ENCODE measurements at regions not wholly inside any gene's neighbourhood (a gene's known extent, or its start where the extent isn't known, plus 50 kb on each side); places are given as distances from the start of the nearest gene placed in this dataset.
A peak's percentile ranks its signal among the peaks of the same experiment; 100 is the strongest.

DNA sequence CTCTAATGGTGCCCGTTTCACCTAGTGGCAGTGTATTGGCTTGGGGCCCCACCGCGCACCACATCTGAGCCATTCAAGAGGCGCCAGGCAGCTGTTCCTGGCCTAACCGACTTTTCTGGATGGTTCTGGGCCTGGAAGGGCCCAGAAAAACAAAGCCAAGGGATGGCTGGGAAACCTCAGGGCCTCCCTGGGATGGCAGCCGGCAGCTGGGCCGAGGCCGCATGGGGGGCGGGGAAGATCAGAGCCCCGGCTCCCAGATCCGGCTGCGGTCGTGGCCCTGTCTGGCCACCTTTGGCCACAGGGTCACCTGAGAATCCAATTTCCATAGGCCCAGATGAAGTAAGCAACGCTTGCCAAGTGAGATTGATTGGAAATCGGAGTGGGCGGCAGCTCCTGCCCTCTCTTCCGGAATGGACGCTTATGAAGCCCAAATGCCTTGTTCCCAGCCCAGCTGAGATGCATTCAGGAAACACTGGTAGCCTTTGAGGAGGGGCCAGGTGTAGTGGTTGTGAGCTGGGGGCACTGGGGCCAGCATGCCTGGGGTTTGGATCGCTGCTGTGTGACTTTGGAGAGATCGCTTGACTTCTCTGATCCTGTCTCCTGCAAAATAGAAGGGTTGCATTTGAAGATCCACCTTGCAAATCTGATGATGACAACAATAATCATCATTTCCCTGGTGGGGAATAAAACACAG, 163.8 kb upstream of the GSE1 start (continued):
- TF ChIP-seq, protein P1, sequence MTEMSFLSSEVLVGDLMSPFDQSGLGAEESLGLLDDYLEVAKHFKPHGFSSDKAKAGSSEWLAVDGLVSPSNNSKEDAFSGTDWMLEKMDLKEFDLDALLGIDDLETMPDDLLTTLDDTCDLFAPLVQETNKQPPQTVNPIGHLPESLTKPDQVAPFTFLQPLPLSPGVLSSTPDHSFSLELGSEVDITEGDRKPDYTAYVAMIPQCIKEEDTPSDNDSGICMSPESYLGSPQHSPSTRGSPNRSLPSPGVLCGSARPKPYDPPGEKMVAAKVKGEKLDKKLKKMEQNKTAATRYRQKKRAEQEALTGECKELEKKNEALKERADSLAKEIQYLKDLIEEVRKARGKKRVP (CRISPR knock-in tag; IDR thresholded peaks at IDR 0.05) = peak in 1 of 2 experiments; percentile 11; a peak in 1 of 4 replicates
- TF ChIP-seq, protein P2, sequence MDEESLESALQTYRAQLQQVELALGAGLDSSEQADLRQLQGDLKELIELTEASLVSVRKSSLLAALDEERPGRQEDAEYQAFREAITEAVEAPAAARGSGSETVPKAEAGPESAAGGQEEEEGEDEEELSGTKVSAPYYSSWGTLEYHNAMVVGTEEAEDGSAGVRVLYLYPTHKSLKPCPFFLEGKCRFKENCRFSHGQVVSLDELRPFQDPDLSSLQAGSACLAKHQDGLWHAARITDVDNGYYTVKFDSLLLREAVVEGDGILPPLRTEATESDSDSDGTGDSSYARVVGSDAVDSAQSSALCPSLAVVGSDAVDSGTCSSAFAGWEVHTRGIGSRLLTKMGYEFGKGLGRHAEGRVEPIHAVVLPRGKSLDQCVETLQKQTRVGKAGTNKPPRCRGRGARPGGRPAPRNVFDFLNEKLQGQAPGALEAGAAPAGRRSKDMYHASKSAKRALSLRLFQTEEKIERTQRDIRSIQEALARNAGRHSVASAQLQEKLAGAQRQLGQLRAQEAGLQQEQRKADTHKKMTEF (CRISPR knock-in tag; IDR thresholded peaks at IDR 0.05) = peak; percentile 67; the same call in 1 of the 2 replicates
- TF ChIP-seq ZNF550 (CRISPR knock-in tag; IDR thresholded peaks at IDR 0.05; ENCODE audit: borderline replicate concordance) (no peak), XBP1 (CRISPR knock-in tag; IDR thresholded peaks at IDR 0.05) (no peak), ZBTB49 (CRISPR knock-in tag; IDR thresholded peaks at IDR 0.05; ENCODE audit: borderline replicate concordance) (no peak), SMYD3 (CRISPR knock-in tag; IDR thresholded peaks at IDR 0.05) (no peak; the same call in 1 of the 2 replicates), DNMT1 (CRISPR knock-in tag; IDR thresholded peaks at IDR 0.05) (no peak; the same call in 1 of the 2 replicates), MIXL1 (CRISPR knock-in tag; IDR thresholded peaks at IDR 0.05) (no peak), AFF4 (CRISPR knock-in tag; IDR thresholded peaks at IDR 0.05) (no peak), NCOA2 (CRISPR knock-in tag; IDR thresholded peaks at IDR 0.05) (no peak; the same call in 1 of the 2 replicates), ZNF530 (CRISPR knock-in tag; IDR thresholded peaks at IDR 0.05; ENCODE audit: low read depth) (no peak), PHF8 (CRISPR knock-in tag; IDR thresholded peaks at IDR 0.05) (peak; percentile 41; the same call in 1 of the 2 replicates), ZFAT (CRISPR knock-in tag; conservative IDR thresholded peaks at IDR 0.05) (no peak), ATF7 (IDR thresholded peaks at IDR 0.05) (no peak), ATF7 (CRISPR knock-in tag; IDR thresholded peaks at IDR 0.05) (no peak), REPIN1 (CRISPR knock-in tag; IDR thresholded peaks at IDR 0.05; ENCODE audit: borderline replicate concordance, low read depth) (no peak), FOXJ3 (CRISPR knock-in tag; IDR thresholded peaks at IDR 0.05; ENCODE audit: borderline replicate concordance) (no peak; the same call in 1 of the 2 replicates), PRMT3 (CRISPR knock-in tag; IDR thresholded peaks at IDR 0.05; ENCODE audit: borderline replicate concordance, low read depth) (no peak), NR2C2 (CRISPR knock-in tag; IDR thresholded peaks at IDR 0.05; ENCODE audit: borderline replicate concordance) (peak; percentile 59), MAFK (conservative IDR thresholded peaks at IDR 0.05 in 1 of 2, IDR thresholded peaks at IDR 0.05 in 1 of 2; ENCODE audit: low read length in 2 of 2) (no peak), PAX8 (CRISPR knock-in tag; IDR thresholded peaks at IDR 0.05; ENCODE audit: borderline replicate concordance) (no peak; the same call in 1 of the 2 replicates)
